HepG2 (cell line): ENCODE measurements at regions not wholly inside any gene's neighbourhood (a gene's known extent, or its start where the extent isn't known, plus 50 kb on each side); places are given as distances from the start of the nearest gene placed in this dataset.

Experiments used
- ATAC-seq: fragments of 200-7000 bp; cut with Tn5 transposase; 3 replicates; pipeline ENCODE4 v1.9.1; 2020; ENCODE audit warnings: mild to moderate bottlenecking, moderate library complexity
- BruUV-seq: library from RNA; stranded (reverse); fragments of 400-500 nt; replicated peaks from 2 replicates; lab custom pipeline; 2021; lab: Mats Ljungman, UMichigan
- CTCF ChIA-PET: fragments of 300-600 bp; formaldehyde crosslinking; extraction: SDS; loops from one replicate; lab custom pipeline; 2021; ENCODE audit warnings: low total read pairs, inconsistent platforms, low intra/inter-chr PET ratio; lab: Yijun Ruan, JAX
- POLR2A ChIA-PET: fragments of 350-600 bp; sonication (Branson Sonifier 250); formaldehyde crosslinking; loops from one replicate; lab custom pipeline; 2020; ENCODE audit warnings: antibody characterized with exemption, inconsistent platforms; lab: Yijun Ruan, JAX
- DNase-seq: peaks from one replicate; pipeline ENCODE4 v3.0.0-alpha.2; 2015; ENCODE audit warnings: low spot score
- FAIRE-seq: peaks from 3 replicates; lab custom pipeline; 2011; peaks lifted over from hg19 to GRCh38; lab: Jason Lieb, UNC
- H2AFZ ChIP-seq: one replicate; pipeline ENCODE4 v1.6.1; 2011; ENCODE audit warnings: low read length, inconsistent platforms
- H3K27ac ChIP-seq: fragments of 300-600 bp; 3 replicates; pipeline ENCODE4 v1.8.0; 2011; ENCODE audit warnings: mixed run types, mild to moderate bottlenecking, mixed read lengths, low read length, inconsistent platforms; ENCODE audit not compliant: insufficient read depth; ENCODE audit errors: extremely low read length
- H3K27me3 ChIP-seq, 2 experiments: fragments of 200-600 bp in 1 of 2; 2 replicates in 1 of 2; 3 replicates in 1 of 2; pipeline versions ENCODE4 v1.6.0 to v1.8.0; 2011; ENCODE audit warnings: low read length in 2 of 2, mild to moderate bottlenecking in 2 of 2, moderate library complexity in 2 of 2, inconsistent platforms in 1 of 2; ENCODE audit not compliant: insufficient read depth in 2 of 2, control insufficient read depth in 1 of 2
- H3K36me3 ChIP-seq, 2 experiments: fragments of 200-600 bp in 1 of 2; replicated peaks in 1 of 2; 2 replicates in 1 of 2; 3 replicates in 1 of 2; pipeline versions ENCODE4 v1.5.1 to v1.8.0; 2011; ENCODE audit warnings: low read length in 2 of 2, inconsistent platforms in 1 of 2; ENCODE audit not compliant: insufficient read depth in 2 of 2, control insufficient read depth in 1 of 2
- H3K4me1 ChIP-seq: 2 replicates; pipeline ENCODE4 v1.5.1; 2012; ENCODE audit warnings: low read length, inconsistent platforms; ENCODE audit not compliant: insufficient read depth
- H3K4me2 ChIP-seq: 2 replicates; pipeline ENCODE4 v1.6.0; 2011; ENCODE audit warnings: low read depth, low read length, inconsistent platforms
- H3K4me3 ChIP-seq, 3 experiments: fragments of 200-600 bp in 1 of 3; sonication (generic), shearing (Covaris generic) in 1 of 3; replicated peaks in 1 of 3; 2 replicates each; pipeline ENCODE4 v1.5.1; 2011 to 2016; ENCODE audit warnings: low read length in 3 of 3, inconsistent platforms in 2 of 3, low read depth in 2 of 3, mild to moderate bottlenecking in 2 of 3, control low read depth in 1 of 3, mixed read lengths in 1 of 3; ENCODE audit not compliant: insufficient read depth in 1 of 3
- H3K79me2 ChIP-seq: one replicate; pipeline ENCODE4 v1.6.1; 2011; ENCODE audit warnings: low read length, inconsistent platforms; ENCODE audit not compliant: insufficient read depth
- H3K9ac ChIP-seq: 2 replicates; pipeline ENCODE4 v1.6.0; 2011; ENCODE audit warnings: mild to moderate bottlenecking, low read depth, low read length, inconsistent platforms; ENCODE audit not compliant: insufficient read depth
- H3K9me3 ChIP-seq: 2 replicates; pipeline ENCODE4 v1.5.1; 2012; ENCODE audit warnings: mild to moderate bottlenecking, low read length
- H4K20me1 ChIP-seq: 2 replicates; pipeline ENCODE4 v1.6.0; 2011; ENCODE audit warnings: inconsistent platforms, mild to moderate bottlenecking, low read length, moderate library complexity; ENCODE audit not compliant: insufficient read depth
- CHD2 ChIP-seq: IDR thresholded peaks from 2 replicates; pipeline ENCODE4 v1.6.1; 2011; ENCODE audit warnings: low read depth, low read length, improper control_type of control experiment
- CHD4 ChIP-seq: fragments of 200-600 bp; sonication (generic); IDR thresholded peaks from 2 replicates; pipeline ENCODE4 v1.7.0; 2017; ENCODE audit warnings: mild to moderate bottlenecking, low read length, borderline replicate concordance
- EZH2 ChIP-seq: conservative IDR thresholded peaks from 2 replicates; pipeline ENCODE4 v1.6.1; 2012; ENCODE audit warnings: mild to moderate bottlenecking, low read depth, low read length, moderate library complexity
- HMG20A ChIP-seq: IDR thresholded peaks from 2 replicates; pipeline ENCODE4 v1.6.1; 2016; ENCODE audit warnings: borderline replicate concordance
- HNRNPUL1 ChIP-seq: fragments of 200-400 bp; formaldehyde crosslinking; IDR thresholded peaks from 2 replicates; pipeline ENCODE4 v1.6.1; 2017; ENCODE audit warnings: low read depth, mild to moderate bottlenecking, low read length, moderate library complexity
- KMT2A ChIP-seq: sonication (generic); formaldehyde crosslinking; IDR thresholded peaks from 2 replicates; pipeline ENCODE4 v1.4.0; 2020; ENCODE audit warnings: missing genetic modification reagents
- NFIC ChIP-seq: IDR thresholded peaks from 2 replicates; pipeline ENCODE4 v1.6.1; 2012; ENCODE audit warnings: mild to moderate bottlenecking, low read length, inconsistent platforms
- NFKB2 ChIP-seq: sonication (generic); formaldehyde crosslinking; IDR thresholded peaks from 2 replicates; pipeline ENCODE4 v1.4.0; 2020; ENCODE audit warnings: missing genetic modification reagents, borderline replicate concordance
- ZBTB3 ChIP-seq: sonication (generic); formaldehyde crosslinking; IDR thresholded peaks from 2 replicates; pipeline ENCODE4 v1.4.0; 2020; ENCODE audit warnings: low read depth, mild to moderate bottlenecking, moderate library complexity, missing genetic modification reagents, borderline replicate concordance
- ZNF136 ChIP-seq: sonication (generic); formaldehyde crosslinking; IDR thresholded peaks from 2 replicates; pipeline ENCODE4 v1.8.1; 2022; ENCODE audit warnings: low read depth, mild to moderate bottlenecking, moderate library complexity, missing genetic modification reagents
- ZNF138 ChIP-seq: sonication (generic); formaldehyde crosslinking; IDR thresholded peaks from 2 replicates; pipeline ENCODE4 v1.5.0; 2020; ENCODE audit warnings: mild to moderate bottlenecking, low read depth, missing genetic modification reagents
- ZNF224 ChIP-seq: sonication (generic); formaldehyde crosslinking; IDR thresholded peaks from 2 replicates; pipeline ENCODE4 v1.5.0; 2020; ENCODE audit warnings: mild to moderate bottlenecking, missing genetic modification reagents
- ZNF44 ChIP-seq: sonication (generic); formaldehyde crosslinking; IDR thresholded peaks from 2 replicates; pipeline ENCODE4 v1.5.1; 2020; ENCODE audit warnings: mild to moderate bottlenecking, missing genetic modification reagents
- ZNF530 ChIP-seq: sonication (generic); formaldehyde crosslinking; IDR thresholded peaks from 2 replicates; pipeline ENCODE4 v1.5.0; 2020; ENCODE audit warnings: low read depth, mild to moderate bottlenecking, missing genetic modification reagents
- ZNF878 ChIP-seq: sonication (generic); formaldehyde crosslinking; IDR thresholded peaks from 2 replicates; pipeline ENCODE4 v1.8.1; 2023; ENCODE audit warnings: mild to moderate bottlenecking, missing genetic modification reagents, moderate library complexity
- WGBS: methylation state at CpG from one replicate; pipeline ENCODE4 v1.1.6; 2017; ENCODE audit warnings: low lambda C conversion rate; 5-methylcytosine and 5-hydroxymethylcytosine counted together
- in situ Hi-C: cut with HindIII; loops from 2 replicates; pipeline ENCODE4 v1.10.0; 2017; ENCODE audit warnings: low pct_unique_long_range_greater_than_20kb; ENCODE audit not compliant: extremely low pct_ligation_motif_present
- intact Hi-C: fragments of 100-400 bp; cut with micrococcal nuclease; formaldehyde crosslinking; loops from one replicate; pipeline ENCODE4 v1.10.0; 2022; ENCODE audit not compliant: unreplicated experiment
- TF ChIP-seq, protein P1 (sequence below): IDR thresholded peaks from 2 replicates; pipeline ENCODE4 v1.6.1; 2018; ENCODE audit warnings: missing genetic modification reagents

GRCh38 chr6:44530910-44531234, 143.4 kb downstream of the CDC5L start (continued):
- TF ChIP-seq NFIC: no peak

GRCh38 chr6:44531442-44532015, 144.0 kb downstream of the CDC5L start:
- intact Hi-C loops: no loop called here
- no peak for ATAC-seq
- CTCF ChIA-PET: no interaction called here

More at GRCh38 chr6:44531442-44532015, 144.0 kb downstream of the CDC5L start:
- TF ChIP-seq HMG20A (CRISPR knock-in tag) (no peak), ZBTB3 (CRISPR knock-in tag) (no peak), CHD4 (no peak), ZNF878 (no peak), ZNF136 (CRISPR knock-in tag) (no peak), ZNF224 (CRISPR knock-in tag) (no peak), ZNF530 (CRISPR knock-in tag) (no peak), NFKB2 (CRISPR knock-in tag) (no peak), ZNF138 (CRISPR knock-in tag) (no peak), EZH2 (no peak), KMT2A (CRISPR knock-in tag) (no peak), HNRNPUL1 (no peak), CHD2 (no peak), ZNF44 (CRISPR knock-in tag) (no peak)
- TF ChIP-seq, protein P1, sequence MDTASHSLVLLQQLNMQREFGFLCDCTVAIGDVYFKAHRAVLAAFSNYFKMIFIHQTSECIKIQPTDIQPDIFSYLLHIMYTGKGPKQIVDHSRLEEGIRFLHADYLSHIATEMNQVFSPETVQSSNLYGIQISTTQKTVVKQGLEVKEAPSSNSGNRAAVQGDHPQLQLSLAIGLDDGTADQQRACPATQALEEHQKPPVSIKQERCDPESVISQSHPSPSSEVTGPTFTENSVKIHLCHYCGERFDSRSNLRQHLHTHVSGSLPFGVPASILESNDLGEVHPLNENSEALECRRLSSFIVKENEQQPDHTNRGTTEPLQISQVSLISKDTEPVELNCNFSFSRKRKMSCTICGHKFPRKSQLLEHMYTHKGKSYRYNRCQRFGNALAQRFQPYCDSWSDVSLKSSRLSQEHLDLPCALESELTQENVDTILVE (CRISPR knock-in tag): no peak
- TF ChIP-seq, all 625 proteins: peak for 0
- BruUV-seq: no TSS peak
- Histone ChIP-seq H3K27ac (no peak overlapping the region), H3K4me1 (no peaks in the 10 kb centered on the region), H3K36me3 (no peaks in the 10 kb centered on the region), H3K9ac (no peak overlapping the region), H2AFZ (no peak overlapping the region), H3K27me3 (peaks cover 12 to 84% of the 10 kb centered on the region in 2 experiments), H4K20me1 (no peaks in the 10 kb centered on the region), H3K4me2 (no peak overlapping the region), H3K79me2 (no peaks in the 10 kb centered on the region), H3K9me3 (no peaks in the 10 kb centered on the region), H3K4me3 (no peak overlapping the region)
- in situ Hi-C loops: no loop called here
- no peak for FAIRE-seq
- WGBS: 7% methylated on average over 4 of the region's 9 CpGs
- no peak for DNase-seq
- POLR2A ChIA-PET: no interaction called here
